ENCODE measurements at regions not wholly inside any gene's neighbourhood (a gene's known extent, or its start where the extent isn't known, plus 50 kb on each side); places are given as distances from the start of the nearest gene placed in this dataset.

- TF ChIP-seq CTCF (conservative IDR thresholded peaks at IDR 0.05) (no peak), ZFX (IDR thresholded peaks at IDR 0.05) (no peak)
Observed at GRCh38 chr15:81442454-81442853, 68.4 kb upstream of the TMC3 start.

Data from C4-2B (cell line).